ENCODE measurements at regions not wholly inside any gene's neighbourhood (a gene's known extent, or its start where the extent isn't known, plus 50 kb on each side); places are given as distances from the start of the nearest gene placed in this dataset.

DNA sequence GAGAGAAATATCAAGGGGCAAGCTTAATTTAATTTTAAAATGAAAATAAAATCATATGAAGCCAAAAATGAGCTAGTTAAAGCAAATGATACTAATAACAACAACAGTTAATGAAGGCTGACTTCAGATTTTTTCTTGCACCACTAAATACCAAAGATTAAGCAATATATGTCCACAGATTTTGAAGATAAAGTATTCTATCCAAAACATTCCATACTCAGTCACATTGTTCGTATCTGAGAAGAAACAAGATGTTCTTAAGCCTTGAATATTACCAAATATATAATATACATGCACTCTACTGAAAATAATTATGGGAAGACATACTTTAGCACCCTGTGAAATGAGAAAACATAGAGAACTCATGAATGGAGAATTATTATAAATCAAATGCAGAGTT, 593.3 kb upstream of the SYT4 start:
- TF ChIP-seq POLR2A (IDR thresholded peaks at IDR 0.05): no peak
- TF ChIP-seq, protein P1, sequence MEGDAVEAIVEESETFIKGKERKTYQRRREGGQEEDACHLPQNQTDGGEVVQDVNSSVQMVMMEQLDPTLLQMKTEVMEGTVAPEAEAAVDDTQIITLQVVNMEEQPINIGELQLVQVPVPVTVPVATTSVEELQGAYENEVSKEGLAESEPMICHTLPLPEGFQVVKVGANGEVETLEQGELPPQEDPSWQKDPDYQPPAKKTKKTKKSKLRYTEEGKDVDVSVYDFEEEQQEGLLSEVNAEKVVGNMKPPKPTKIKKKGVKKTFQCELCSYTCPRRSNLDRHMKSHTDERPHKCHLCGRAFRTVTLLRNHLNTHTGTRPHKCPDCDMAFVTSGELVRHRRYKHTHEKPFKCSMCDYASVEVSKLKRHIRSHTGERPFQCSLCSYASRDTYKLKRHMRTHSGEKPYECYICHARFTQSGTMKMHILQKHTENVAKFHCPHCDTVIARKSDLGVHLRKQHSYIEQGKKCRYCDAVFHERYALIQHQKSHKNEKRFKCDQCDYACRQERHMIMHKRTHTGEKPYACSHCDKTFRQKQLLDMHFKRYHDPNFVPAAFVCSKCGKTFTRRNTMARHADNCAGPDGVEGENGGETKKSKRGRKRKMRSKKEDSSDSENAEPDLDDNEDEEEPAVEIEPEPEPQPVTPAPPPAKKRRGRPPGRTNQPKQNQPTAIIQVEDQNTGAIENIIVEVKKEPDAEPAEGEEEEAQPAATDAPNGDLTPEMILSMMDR (IDR thresholded peaks at IDR 0.05 in 4 of 5, conservative IDR thresholded peaks at IDR 0.05 in 1 of 5): no peak
